RCC 7860 (cell line): ENCODE measurements at regions not wholly inside any gene's neighbourhood (a gene's known extent, or its start where the extent isn't known, plus 50 kb on each side); places are given as distances from the start of the nearest gene placed in this dataset.

ENCODE experiments used
- DNase-seq: peaks from one replicate; pipeline ENCODE4 v3.0.0-alpha.2; 2015; ENCODE audit warnings: low spot score
- FAIRE-seq: peaks from 2 replicates; lab custom pipeline; 2012; peaks lifted over from hg19 to GRCh38; lab: Jason Lieb, UNC

DNA sequence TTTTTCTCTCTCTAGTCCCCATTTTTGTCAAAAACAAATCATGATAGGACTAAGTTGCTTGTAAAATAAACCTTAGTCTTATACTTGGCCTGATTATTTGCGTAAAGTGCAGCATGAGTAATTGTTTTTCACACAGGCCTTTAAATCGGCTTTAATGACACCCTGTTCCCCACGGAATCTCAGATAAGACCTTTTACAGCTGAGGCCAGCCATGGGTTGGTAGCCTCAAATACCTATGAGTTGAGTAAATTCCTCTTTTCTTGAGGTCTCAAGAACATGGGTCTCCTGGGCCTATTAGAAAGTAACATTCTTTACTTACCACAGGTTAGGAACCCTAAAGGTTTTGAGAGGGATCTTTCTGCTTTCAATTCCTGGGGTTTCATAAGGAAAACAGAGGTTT lies 761.0 kb upstream of the PHF14 start:
- FAIRE-seq (no peak), DNase-seq (no peak)

DNA sequence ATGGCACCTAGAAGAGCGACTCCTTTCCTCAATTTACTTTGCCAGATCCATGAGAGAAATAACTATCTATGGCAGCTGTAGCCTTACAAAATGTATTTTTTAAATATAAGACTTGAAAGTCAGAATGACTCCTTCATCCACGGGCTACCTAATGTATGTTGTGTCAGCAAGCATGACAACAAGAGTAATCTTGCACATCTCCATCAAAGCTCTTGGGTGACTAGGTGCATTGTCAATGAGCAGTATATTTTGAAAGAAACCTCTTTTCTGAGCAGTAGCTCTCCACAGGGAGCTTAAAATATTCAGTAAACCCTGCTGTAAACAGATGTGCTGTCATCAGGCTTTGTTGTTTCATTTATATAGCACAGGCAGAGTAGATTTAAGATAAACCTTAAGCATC lies 757.2 kb upstream of the PHF14 start:
- FAIRE-seq (no peak), DNase-seq (no peak)

DNA sequence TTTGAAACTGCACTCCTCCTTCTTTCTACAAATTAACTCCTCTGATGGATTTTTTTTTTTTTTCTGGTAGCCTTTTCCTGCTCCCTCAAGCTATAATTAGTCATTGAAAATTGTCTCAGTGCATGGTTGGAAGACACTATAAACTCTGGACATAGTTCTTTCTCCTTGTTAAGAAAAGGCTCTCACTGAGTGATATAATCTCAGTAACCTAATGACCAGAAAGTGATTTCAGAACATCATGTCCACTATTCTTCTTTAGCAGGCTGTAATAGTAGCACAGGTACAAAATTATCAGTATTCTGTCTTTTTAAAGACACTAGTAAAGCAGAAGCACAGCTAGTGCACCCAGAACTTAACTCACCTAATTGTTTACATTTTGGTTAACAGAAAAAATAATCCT lies 752.6 kb upstream of the PHF14 start:
- FAIRE-seq (no peak), DNase-seq (no peak)

DNA sequence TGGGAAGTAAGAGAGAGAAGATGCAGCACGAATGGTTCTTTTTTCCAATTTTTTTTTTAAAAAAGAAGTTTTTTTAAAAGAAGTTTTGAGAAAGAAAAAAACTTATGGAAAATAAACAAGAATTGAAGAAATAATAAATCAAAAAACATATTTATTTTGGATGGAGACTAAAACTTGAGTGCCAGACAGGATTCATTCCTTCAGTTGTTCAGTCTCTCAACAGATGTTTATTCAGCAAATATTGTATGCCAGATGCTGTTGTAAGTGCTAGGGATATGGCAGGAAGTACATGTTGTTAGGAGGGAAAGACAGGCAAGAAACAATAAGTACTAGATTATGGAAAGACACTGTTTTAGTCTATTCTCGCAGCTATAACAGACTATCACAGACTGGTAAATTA lies 750.7 kb upstream of the PHF14 start:
- FAIRE-seq (no peak), DNase-seq (no peak)

DNA sequence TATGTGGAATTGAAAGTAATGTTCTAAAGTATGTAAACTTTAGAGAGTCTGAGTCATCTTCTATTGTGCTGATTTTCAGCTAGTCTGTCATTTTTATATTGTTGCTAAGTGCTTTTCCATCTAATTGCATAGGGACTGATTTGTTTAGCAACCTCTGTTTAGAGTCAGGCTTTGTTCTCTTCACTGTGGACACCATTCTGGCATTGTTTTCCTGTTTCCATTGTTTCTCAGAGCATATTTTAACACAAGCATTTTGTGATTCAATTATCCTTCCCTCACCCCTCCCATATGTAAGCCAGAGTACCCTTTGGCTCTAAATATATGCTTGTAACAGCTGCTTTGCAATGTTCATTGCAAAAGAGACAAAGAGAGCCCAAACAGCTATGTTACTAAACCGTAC lies 748.4 kb upstream of the PHF14 start:
- FAIRE-seq (no peak), DNase-seq (no peak)

DNA sequence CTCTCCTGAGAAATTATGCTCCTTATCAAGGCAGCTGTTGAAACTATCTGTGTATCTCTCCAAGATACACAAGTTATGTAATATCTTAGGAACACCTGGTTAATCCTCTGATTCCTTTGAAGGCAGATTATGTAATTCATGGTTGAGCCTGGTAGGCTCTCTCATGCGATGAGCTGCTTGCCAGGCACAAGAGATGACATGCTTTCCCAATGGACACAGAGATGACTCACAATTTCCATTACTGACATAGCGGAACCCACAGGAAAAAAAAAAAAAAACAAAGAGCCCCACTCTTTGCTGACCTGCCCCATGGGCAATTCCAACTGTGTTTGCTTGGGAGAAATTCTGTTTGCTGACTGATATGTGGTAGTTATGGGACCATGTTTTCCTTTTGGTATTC lies 736.4 kb upstream of the PHF14 start:
- peak; percentile 40 for DNase-seq
- FAIRE-seq, result no peak

DNA sequence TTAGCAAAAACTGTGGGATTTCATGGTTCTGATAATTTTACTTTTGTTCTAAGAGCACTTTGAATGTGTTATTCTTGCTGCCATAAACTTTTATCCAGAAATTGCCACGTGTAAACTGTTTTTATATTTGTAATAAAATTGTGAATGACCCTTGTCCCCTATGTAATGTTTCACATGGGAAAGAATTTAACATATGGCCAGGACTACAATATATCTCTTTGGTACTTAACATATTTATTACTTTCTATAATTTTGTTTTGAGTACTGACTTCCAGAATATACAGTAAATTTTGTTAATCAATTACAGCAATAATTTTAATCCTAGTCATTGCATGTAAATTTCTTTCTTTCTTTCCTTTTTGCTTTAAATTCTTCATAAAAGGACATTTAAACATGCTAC lies 735.0 kb upstream of the PHF14 start:
- FAIRE-seq (no peak), DNase-seq (no peak)

DNA sequence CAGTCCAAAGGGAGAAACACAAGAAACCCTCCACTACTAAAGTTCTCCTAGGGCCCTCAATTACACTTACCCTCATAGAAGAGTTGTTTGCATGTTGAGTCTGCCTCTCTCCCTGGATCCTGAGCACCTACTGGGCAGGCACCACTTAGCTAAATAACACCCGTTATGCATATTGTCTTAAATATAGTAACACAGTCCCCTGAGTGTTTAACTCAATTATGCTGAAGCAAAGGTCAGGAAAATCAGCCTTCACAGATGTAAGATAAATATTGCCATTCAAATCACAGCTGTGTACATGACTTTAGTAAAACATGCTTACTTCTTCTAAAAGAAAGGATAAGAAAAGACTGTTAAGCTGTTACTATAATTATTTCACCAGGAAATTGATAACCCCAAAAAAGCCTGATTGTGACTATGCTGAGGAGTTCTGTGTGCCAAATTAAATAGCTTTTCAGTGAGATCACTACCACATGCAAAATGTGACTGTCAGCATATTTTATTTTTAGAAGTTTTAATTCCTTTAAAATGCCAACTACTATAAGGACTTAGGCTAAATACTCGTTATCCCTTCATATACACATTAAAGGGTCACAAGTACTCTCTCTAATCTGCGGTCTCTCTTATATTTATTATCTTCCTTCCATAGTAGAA lies 733.9 kb upstream of the PHF14 start:
- no peak for FAIRE-seq

DNA sequence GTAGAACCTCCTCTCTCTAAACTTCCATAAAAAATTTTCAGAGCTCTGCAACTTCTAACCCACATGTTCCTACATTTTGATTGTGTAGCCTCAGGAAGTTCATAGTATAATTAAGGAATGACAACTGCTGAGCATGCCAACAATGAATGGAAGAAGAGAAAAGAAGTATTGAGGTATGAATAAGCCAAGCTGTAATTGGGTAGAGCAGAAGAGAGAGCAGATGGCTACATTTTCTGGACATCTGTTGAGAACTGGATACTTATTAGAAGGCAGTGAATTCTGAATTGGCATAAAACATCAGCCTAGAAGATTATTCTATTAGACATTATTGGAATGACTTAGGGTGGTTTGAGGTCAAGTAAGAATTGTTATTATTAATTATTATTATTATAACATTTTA lies 728.3 kb upstream of the PHF14 start:
- no peak for DNase-seq
- FAIRE-seq, result no peak

More for the DNA sequence above, 733.9 kb upstream of the PHF14 start:
- no peak for DNase-seq

DNA sequence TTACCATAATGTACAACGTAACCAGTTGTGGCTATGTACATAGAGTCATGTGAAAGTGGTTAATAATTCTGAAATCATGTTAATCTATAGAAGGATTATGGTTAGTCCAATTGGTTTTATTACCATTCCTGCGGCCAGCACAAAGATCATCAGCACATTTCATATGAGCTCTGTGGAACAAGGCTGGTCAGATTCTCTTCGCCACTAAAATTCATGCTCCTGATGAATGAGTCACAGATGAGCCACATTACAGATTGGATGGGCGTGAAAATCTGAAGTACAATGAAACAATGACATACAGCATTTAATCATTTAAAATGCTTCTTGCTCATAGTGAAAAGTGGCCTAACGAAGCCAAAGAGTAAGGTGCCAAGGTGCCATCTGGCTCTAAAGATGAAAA lies 716.2 kb upstream of the PHF14 start:
- DNase-seq (no peak), FAIRE-seq (no peak)

DNA sequence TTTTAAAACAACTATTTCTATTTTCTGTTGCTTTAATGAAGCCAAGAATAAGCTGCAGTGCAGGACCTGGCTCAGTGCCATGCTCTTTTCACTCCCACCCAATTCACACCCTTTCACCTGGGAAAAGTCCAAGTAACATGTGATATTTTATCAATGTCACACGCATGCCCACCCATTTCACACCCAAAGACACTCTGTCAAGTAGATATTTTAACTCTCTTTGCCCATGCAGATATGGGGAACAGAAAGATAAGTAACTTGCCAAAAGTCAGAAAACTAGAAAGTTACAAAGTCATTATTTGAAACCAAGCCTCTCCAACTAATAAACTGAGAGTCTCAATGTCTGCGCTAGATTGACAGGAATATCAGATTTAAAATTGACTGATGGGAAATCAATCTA lies 706.7 kb upstream of the PHF14 start:
- FAIRE-seq (no peak), DNase-seq (no peak)

DNA sequence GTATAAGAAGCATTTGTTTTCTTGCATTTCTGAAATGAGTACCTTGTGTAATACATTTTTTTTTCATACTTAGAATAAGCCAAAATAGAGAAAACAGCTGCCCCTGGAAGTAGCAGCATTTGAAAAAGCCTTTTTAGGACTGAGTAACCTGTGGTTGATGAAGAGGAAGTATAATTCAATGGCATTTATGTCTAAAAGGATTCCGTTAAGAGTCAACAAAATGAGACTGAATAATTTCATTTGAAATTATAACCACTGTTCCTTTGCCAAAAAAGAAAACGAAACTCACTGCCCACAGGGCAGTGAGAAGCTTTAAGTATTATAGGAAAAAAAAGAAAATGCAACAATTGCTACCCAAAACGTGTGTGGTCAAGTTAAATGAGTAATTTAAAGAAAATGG lies 705.6 kb upstream of the PHF14 start:
- DNase-seq (no peak), FAIRE-seq (no peak)

DNA sequence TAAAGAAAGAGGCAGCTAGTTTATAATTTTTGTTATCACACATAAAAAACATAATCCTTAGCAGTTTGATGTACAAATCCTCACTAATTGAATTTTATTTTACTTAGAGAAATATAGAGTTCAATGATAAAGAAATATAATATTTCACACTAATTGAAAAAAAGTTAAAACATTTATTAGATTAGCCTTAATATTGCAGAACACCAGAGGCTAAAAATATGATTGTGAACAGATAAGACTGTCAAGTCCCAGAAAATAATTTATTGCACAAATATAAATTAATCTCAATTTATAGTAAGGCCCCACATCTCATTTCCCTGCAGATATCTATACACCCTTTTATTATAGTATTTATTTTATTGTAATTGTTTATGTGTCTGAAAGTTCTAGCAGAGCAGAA lies 690.8 kb upstream of the PHF14 start:
- no peak for FAIRE-seq

DNA sequence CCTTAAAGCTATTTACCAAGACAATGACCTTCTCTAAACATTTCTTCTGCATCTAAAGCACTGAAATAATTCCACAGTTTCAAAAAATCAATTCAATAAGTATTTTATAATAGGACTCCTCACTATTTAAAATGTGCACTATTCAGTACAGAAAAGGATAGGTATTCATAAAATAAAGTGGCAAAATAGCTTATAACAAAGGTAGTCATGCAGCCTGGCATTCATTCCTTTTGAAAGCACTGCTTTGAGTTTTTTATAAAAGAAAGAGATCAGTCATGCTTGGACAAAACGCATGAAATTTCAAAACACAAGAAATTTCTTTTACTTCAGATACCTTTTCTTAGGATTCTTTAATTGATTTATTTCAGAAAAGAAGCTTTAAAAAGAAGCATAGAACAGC lies 689.7 kb upstream of the PHF14 start:
- DNase-seq (no peak), FAIRE-seq (no peak)

More for the DNA sequence above, 690.8 kb upstream of the PHF14 start:
- no peak for DNase-seq

DNA sequence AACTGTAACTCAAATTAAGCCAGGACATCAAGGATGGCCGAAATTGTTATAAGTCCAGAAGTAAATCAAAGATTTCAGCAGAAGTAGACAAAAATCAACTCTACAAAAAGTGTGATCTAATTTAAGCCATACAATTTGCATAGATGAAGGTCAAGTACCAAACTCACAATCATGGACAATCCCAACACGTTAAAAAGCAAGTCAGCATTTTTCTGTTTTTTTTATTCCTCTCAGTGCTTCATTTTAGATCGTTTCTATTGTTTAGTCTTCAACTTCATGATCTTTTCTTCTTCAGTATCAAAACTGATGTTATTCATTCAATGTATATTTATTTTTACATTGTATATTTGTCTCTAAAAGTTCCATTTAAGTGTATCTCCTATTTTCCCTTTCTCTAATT lies 674.3 kb upstream of the PHF14 start:
- DNase-seq (no peak), FAIRE-seq (no peak)

DNA sequence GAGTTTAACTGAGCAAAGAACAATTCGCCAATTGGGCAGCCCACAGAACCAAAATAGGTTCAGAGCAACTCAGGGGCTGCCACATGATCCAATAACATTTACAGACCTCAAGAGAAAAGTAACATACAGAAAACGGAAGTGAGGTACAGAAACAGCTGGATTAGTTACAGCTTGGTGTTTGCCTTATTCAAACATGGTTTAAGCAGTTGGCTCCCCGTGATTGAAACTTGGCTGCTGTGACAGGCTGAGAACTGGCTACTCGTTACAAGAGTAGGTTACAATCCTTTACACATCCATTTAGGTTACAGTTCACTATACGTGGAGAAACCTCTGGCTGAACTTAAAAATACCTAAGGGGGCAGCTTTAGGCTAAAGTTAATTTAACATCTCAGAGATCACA lies 673.1 kb upstream of the PHF14 start:
- FAIRE-seq (no peak), DNase-seq (no peak)

DNA sequence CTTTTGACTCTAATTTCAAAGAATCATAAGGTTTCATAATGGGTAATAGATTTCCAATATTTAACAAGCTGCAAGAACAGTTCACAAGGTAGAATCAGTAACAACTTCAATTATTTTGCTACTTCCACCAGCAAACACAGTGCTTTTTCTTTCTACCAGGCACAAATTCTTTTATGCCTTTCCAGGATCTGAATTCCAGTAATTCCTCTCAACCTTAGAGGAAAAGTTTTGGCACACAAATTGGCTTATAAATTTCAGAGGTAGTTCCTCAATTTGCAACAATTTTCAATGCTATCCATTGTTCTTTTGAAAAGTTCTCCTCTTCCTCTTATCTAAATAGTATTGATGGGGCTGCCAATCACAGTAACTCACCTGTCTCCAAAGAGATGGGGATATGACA lies 665.4 kb upstream of the PHF14 start:
- FAIRE-seq (no peak), DNase-seq (no peak)

DNA sequence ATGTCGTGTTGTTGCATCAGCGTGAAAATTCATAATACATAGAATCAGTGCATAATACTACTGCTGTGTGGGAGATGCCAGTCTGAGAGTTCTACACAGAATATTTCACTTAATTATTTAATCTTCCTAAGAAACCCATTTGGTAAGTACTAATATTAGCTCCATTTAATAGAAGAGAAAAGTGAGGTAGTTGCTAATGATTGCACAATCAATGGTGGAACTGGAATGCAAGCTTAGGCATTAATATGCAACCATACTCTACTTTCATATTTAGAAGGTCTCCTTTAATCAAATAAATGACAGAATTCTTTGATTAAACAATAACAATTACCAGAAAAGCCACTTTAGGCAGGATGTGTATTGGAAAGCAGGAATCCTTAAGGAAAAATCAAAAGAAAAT lies 660.7 kb upstream of the PHF14 start:
- no peak for FAIRE-seq
- no peak for DNase-seq

DNA sequence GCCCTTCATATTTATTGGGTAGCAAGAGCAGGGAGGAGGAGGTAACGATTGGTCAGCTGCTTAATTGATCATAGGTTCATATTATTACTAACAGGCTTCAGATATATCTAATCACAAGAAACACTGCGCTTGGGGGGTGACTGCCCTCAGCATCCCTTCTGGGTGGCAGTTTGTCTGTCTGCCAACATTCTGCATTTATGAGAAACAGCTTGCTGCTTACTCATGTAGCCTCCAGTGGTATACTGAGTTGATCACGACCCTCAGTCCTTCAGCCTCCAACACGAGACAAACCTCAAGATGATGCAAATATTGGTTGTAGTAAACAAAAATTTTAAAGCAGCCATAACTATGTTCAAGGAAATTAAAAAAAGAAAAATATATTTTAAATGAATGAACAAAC lies 657.8 kb upstream of the PHF14 start:
- DNase-seq (no peak), FAIRE-seq (no peak)

DNA sequence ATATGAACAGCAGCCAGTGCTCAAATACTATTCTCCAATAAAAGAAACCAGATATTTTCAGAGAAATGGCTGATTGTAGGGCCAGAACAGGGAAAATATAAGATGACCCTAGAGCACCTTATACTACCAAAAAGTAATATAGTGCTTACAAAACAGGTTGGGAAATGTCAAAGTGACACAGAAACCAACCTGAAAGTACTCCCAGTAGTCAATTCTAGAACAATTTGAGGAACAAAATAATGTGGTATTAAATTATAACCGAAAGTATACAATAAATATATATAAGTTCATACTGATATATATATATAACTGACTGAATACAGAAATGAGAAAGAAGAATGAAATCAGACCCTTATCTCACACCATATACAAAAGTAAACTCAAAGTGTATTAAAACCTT lies 657.2 kb upstream of the PHF14 start:
- DNase-seq, result no peak
- no peak for FAIRE-seq

DNA sequence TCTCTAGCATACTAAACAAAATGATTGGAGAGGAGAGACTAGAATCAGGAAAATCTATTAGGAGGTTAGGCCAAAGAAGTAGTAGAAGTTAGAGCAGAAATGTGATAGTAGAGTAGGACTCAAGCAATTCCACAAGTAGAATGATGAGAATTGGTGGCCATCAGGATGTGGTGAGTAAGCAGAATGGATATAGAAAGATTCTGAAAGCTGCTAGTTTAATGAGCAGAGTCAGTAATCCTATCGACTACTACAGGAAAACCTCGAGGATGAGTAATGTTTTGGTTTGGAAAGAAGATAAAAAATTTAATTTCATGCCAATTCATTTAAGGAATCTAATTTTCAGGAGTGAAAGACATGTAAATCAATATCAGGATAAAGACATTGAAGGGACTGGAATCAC lies 648.3 kb upstream of the PHF14 start:
- no peak for FAIRE-seq

DNA sequence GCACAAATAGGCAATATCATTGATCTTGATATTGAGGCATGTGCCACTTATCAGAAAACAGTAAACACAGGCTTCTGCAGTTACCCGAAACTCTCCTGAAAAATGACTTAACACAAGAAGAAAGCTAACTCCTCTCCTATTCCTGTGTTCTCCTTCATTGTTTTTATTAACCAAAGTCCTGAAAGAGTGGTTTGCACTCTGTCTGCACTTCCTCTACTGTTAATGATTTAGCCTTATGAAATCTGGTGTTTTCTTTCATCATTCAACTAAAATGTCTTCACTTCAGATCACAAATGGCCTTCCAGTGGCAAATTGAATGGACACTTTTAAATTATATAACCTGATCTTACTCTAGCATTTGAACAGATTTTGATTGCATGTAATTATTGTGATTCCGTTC lies 630.6 kb upstream of the PHF14 start:
- FAIRE-seq (no peak), DNase-seq (no peak)

More for the DNA sequence above, 648.3 kb upstream of the PHF14 start:
- DNase-seq, result no peak

DNA sequence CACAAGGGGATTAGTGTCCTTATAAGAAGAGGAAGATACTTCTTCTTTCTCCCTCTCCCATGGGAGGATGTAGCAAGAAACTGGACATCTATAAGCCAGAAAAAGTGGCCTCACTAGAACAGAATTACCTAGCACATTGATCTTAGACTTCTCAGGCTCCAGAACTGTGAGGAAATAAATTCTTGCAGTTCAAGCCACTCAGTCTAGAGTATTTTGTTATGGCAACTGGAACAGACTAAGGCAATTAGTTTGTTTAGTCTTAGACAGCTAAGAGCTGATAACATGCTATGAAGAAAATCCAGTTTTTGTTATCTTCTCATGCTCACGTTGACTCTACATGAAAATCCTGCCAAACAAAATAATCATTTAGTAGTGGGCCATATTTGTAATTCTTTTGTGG lies 627.6 kb upstream of the PHF14 start:
- DNase-seq, result no peak
- no peak for FAIRE-seq

DNA sequence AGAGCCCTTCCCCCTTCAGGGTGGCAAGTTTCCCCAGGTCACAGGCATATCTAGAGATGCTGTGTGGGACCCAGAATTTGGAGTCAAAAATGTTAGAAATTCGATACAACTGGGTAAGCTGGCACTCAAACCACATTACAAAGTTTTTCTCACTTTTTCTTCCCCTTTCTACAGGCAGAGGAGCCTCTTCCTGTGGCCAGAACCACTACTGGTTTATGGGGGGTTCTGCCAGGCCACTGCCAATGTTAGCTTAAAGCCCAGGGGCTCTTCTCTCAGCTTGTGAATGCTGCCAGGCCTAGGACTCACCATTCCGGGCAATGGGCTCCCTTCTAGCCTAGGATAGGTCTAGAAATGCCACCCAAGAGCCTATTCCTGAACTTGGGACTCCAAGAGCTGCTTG lies 617.9 kb upstream of the PHF14 start:
- no peak for FAIRE-seq
- DNase-seq, result no peak
